ENCODE measurements at regions not wholly inside any gene's neighbourhood (a gene's known extent, or its start where the extent isn't known, plus 50 kb on each side); places are given as distances from the start of the nearest gene placed in this dataset.

- DNase-seq (ENCODE audit: low spot score in 2 of 2), result no peak
- no peaks in the 10 kb centered on the region for H3K4me1 ChIP-seq
- no peak overlapping the region for H3K27ac ChIP-seq
- H3K4me3 ChIP-seq, result no peak overlapping the region
- no peaks in the 10 kb centered on the region for H3K9me3 ChIP-seq
- H3K36me3 ChIP-seq, result no peaks in the 10 kb centered on the region
- no peaks in the 10 kb centered on the region for H3K27me3 ChIP-seq
- WGBS, result 59% methylated on average over 1 of the region's 1 CpG
- no peak for TF ChIP-seq POLR2A (IDR thresholded peaks at IDR 0.05)
These were observed 375.1 kb downstream of the CHSY3 start for GRCh38 chr5:130279386-130279785.

GRCh38 chr5:130278136-130278535, 373.9 kb downstream of the CHSY3 start:
- H3K4me3 ChIP-seq, result no peak overlapping the region
- no peak for TF ChIP-seq EP300 (IDR thresholded peaks at IDR 0.05)
- no peak for TF ChIP-seq CTCF (IDR thresholded peaks at IDR 0.05)
- TF ChIP-seq POLR2AphosphoS5 (IDR thresholded peaks at IDR 0.05), result no peak
- TF ChIP-seq POLR2A (IDR thresholded peaks at IDR 0.05), result no peak
- 100% methylated on average over 5 of the region's 8 CpGs for WGBS
- no peaks in the 10 kb centered on the region for H3K36me3 ChIP-seq
- no peaks in the 10 kb centered on the region for H3K4me1 ChIP-seq
- no peak for DNase-seq (ENCODE audit: low spot score in 2 of 2)
- no peaks in the 10 kb centered on the region for H3K9me3 ChIP-seq
- no peaks in the 10 kb centered on the region for H3K27me3 ChIP-seq
- H3K27ac ChIP-seq, result no peak overlapping the region

- WGBS, result 94% methylated on average over 5 of the region's 8 CpGs
- Histone ChIP-seq H3K27me3 (no peaks in the 10 kb centered on the region), H3K27ac (no peak overlapping the region), H3K4me3 (no peak overlapping the region), H3K9me3 (no peaks in the 10 kb centered on the region), H3K4me1 (no peaks in the 10 kb centered on the region), H3K36me3 (no peaks in the 10 kb centered on the region)
- no peak for DNase-seq (ENCODE audit: low spot score in 2 of 2)
- TF ChIP-seq POLR2A (IDR thresholded peaks at IDR 0.05) (no peak), CTCF (IDR thresholded peaks at IDR 0.05) (no peak), POLR2AphosphoS5 (IDR thresholded peaks at IDR 0.05) (no peak), EP300 (IDR thresholded peaks at IDR 0.05) (no peak)
These were observed 373.3 kb downstream of the CHSY3 start for GRCh38 chr5:130277522-130277921.

- Histone ChIP-seq H3K4me3 (no peak overlapping the region), H3K27ac (no peak overlapping the region), H3K36me3 (no peaks in the 10 kb centered on the region), H3K27me3 (no peaks in the 10 kb centered on the region), H3K9me3 (no peaks in the 10 kb centered on the region), H3K4me1 (no peaks in the 10 kb centered on the region)
- 77% methylated on average over 2 of the region's 5 CpGs for WGBS
- no peak for DNase-seq (ENCODE audit: low spot score in 2 of 2)
- TF ChIP-seq POLR2A (IDR thresholded peaks at IDR 0.05) (no peak), CTCF (IDR thresholded peaks at IDR 0.05) (no peak), POLR2AphosphoS5 (IDR thresholded peaks at IDR 0.05) (no peak), EP300 (IDR thresholded peaks at IDR 0.05) (no peak)
These were observed 372.7 kb downstream of the CHSY3 start for GRCh38 chr5:130277002-130277401.

GRCh38 chr5:130272837-130273236, 368.6 kb downstream of the CHSY3 start:
- TF ChIP-seq POLR2AphosphoS5 (IDR thresholded peaks at IDR 0.05) (no peak), EP300 (IDR thresholded peaks at IDR 0.05) (no peak), CTCF (IDR thresholded peaks at IDR 0.05) (no peak), POLR2A (IDR thresholded peaks at IDR 0.05) (no peak)
- no peaks in the 10 kb centered on the region for H3K36me3 ChIP-seq
- no peaks in the 10 kb centered on the region for H3K4me1 ChIP-seq
- no peaks in the 10 kb centered on the region for H3K9me3 ChIP-seq
- WGBS, result 82% methylated on average over 2 of the region's 2 CpGs
- H3K4me3 ChIP-seq, result no peak overlapping the region
- DNase-seq (ENCODE audit: low spot score in 2 of 2), result no peak
- H3K27ac ChIP-seq, result no peak overlapping the region
- H3K27me3 ChIP-seq, result no peaks in the 10 kb centered on the region

- Histone ChIP-seq H3K27ac (no peak overlapping the region), H3K36me3 (no peaks in the 10 kb centered on the region), H3K4me3 (no peak overlapping the region), H3K9me3 (no peaks in the 10 kb centered on the region), H3K27me3 (no peaks in the 10 kb centered on the region), H3K4me1 (no peaks in the 10 kb centered on the region)
- TF ChIP-seq CTCF (IDR thresholded peaks at IDR 0.05) (no peak), POLR2A (IDR thresholded peaks at IDR 0.05) (no peak), EP300 (IDR thresholded peaks at IDR 0.05) (no peak), POLR2AphosphoS5 (IDR thresholded peaks at IDR 0.05) (no peak)
- DNase-seq (ENCODE audit: low spot score in 2 of 2), result no peak
These were observed 366.5 kb downstream of the CHSY3 start for GRCh38 chr5:130270786-130271185.
